ENCODE measurements at regions not wholly inside any gene's neighbourhood (a gene's known extent, or its start where the extent isn't known, plus 50 kb on each side); places are given as distances from the start of the nearest gene placed in this dataset.
"Not testable (repeated sequence)": the region's sequence is repeated elsewhere in the genome, so short reads cannot be mapped to it uniquely, and the experiment has no call there.

DNA sequence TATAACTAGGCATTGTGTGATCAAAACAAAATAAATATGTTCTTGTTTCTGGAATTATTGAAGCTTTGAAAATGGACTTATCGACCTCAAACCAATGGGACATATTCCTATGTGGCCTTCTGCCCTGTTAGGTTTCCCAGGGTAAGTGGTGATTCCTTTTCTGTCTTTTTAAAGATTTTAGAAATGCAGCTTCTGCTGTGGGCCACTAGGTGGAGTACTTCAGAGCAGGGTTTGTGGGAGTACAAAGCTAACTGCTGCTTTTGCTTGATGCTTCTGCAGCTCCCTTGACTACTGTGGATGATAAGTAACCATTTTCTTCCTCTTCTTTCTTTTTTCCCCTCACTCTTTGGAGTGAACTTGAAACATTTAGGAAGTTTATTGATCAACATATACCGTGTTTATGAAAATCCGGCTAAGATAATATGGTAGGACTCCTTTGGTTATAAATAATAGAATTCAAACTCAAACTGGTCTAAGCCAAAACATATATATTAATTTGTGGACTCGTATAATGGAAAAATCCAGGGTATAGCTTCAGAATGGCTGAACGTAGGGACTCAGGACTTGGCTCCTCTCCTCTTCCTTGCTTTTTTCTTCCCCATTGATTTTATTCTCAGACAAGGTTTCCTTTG is 1737.7 kb upstream of the DEFB115 start:
- not testable (repeated sequence) for DNase-seq (ENCODE audit: low spot score)

DNA sequence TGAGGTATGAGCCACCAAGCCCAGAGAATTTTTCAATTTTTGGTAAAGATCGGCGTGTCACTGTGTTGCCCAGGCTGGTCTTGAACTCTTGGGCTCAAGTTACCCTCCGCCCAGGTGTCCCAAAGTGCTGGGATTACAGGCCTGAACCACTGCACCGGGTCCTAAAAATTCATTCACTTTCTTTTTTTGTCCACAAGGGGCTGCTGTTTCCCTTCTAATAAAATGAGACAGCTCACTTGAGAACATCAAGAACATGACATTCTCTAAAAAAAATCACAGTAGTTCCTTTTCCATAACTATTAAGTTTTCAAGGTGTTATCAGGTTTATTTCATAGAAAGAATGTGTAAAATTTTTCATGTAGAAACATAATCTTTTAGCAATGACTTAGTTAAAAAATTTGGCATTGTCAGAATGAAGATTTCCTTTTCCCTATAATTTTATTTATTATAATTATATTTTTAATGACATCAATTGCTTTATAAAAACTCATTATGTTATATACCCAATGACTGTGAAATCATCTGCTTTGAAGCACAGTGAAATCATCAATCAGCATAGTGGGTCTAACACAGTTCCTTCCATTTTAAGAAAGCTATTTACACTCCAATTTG is 1723.8 kb upstream of the DEFB115 start:
- DNase-seq (ENCODE audit: low spot score), result not testable (repeated sequence)

DNA sequence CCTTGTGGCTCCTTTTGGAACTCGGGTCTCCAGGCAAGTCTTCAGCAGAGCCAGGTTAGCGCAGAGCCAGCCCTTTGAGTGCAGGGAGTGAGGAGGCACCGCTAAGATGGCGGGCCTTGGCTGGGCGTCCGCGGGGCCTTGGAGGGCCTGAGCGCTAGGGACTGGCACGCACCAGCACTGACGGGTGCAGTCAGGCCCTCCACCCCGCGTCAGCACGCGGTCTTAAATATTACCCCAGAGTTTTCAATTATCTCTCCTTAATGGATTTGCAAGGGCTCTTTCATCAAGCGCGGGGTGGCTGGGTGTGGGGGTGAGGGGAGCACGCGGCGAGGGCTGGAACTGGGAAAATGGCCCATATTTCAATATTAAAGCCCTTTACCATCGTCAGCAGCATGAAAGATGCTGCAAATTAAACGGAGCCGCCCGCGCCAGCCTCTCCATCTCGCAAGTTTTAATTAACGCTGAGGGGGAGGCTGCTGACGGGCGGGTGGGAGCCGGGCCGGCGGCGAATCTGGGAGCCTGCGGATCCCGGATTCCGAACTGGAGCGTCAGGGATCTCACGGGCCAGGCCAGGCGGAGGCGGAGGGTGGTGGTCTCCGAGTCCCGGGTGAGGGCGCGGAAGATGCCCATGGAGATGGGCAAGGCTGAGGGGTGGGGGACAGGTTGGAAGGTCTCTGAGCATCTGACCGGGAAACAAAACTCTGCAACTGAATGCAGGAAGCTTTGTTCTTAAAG is 1690.4 kb upstream of the DEFB115 start:
- DNase-seq (ENCODE audit: low spot score), result not testable (repeated sequence)

DNA sequence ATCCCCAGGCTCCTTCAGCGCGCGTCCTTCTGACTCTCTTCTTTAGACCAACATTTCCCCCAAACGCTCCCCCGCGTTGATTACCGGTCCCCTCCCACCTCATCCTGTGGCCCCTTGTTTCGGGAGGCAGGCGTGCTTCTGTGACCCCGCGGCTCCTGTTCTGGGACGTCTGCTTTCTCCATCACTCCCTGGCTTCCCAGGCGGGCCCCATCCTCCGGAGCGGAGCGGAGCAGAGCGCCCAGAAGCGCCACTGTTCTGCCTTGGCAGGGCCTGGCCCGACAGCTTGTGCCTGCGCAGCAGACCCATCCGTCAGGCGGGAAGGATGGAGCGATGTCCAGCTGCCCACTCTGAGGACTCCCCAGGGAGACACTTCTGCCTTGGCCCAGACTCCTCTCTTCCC is 1689.8 kb upstream of the DEFB115 start:
- DNase-seq (ENCODE audit: low spot score), result not testable (repeated sequence)

DNA sequence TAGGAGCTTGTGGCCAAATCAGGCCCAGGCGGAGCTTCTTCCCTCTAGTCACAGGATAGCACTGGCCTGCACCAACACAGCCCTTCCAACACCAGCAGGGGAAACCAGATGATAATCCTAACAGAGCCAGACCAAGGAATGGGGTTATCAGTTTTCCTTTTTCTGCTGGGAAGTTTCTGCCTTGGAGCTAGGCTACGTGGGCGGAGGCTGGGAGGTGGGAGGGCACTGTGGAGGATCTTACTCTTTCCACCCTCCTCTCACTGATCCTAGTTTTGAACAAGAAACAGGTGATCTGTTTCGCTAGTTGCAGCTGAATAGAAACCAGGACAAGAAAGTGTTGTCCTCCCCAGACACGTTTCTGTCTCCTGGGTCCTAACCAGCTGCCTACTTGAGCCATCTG is 1687.3 kb upstream of the DEFB115 start:
- DNase-seq (ENCODE audit: low spot score), result not testable (repeated sequence)

DNA sequence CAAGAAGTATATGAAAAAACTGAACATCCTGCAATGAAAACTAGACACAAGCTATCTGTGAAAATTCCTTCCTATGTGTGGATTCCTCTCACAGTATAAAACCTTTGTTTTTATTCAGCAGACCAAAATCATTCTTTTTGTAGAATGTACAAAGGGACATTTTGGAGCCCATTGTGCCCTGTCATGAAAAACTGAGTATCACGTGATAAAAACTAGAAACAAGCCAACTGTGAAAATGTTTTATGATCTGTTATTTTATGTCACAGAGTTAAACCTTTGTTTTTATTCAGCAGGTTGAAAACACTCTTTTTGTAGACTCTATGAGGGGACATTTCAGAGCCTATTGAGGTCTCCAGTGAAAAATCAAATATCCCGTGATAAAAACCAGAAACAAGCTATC is 1667.9 kb upstream of the DEFB115 start:
- DNase-seq (ENCODE audit: low spot score), result not testable (repeated sequence)

DNA sequence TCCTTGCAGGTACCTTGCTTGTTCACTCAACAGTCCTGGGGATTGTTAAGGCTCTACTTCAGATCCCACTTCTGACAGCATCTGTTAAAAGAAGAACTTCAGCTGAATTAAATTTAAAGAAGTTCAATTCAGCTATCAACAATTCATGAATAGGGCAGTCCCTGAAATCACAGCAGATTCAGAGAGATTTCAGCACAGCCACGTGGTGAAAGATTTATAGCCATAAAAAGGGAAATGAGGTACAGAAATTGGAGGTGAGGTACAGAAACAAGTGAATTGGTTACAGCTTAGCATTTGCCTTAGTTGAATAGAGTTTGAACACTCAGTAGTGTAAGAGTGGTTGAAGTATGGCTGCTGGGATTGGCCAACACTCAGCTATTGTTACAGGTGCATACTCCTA is 1653.3 kb upstream of the DEFB115 start:
- not testable (repeated sequence) for DNase-seq (ENCODE audit: low spot score)

DNA sequence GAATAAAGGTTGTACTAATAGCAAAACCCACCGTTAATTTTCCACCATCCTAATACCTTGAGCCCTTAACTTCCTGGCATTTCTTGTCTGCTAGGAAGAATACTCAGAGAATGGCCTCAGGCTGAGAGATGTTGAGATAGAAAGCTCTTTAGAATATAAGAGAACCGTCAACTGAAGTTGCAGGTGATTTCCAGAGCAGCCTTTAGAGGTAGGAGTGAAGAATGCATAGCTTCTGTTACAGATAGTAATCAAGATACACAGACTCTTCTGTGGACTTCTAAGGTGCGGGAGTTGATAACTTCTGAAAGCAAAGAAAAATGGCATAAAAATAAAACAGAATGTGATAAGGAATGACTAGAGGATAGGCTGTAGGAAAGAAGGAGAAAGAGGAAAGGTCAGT is 1651.3 kb upstream of the DEFB115 start:
- not testable (repeated sequence) for DNase-seq (ENCODE audit: low spot score)

DNA sequence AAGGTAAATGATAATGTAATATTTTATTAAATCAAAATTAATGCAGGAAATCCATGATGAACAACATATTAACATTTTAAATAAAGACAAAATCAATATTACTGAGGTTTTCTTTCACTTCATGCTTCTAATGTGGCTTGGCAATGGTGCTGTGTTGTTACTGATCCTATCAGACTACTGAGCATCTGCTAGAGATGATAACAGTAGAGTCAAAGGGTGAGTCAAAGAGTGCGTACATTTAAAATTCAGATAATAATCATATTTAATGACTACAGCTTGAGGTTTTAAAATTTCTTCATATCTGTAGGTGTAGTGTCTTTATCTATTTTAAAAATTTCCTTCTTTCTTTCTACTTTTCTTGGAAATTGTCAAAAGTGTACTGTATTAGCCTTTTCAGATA is 1628.1 kb upstream of the DEFB115 start:
- not testable (repeated sequence) for DNase-seq (ENCODE audit: low spot score)

Data from umbilical cord (tissue), 1 donor.